CD14-positive monocyte (primary cell): ENCODE measurements at regions not wholly inside any gene's neighbourhood (a gene's known extent, or its start where the extent isn't known, plus 50 kb on each side); places are given as distances from the start of the nearest gene placed in this dataset.
A peak's percentile ranks its signal among the peaks of the same experiment; 100 is the strongest.

ENCODE experiments used
- DNase-seq, 3 donors: peaks; one replicate each; pipeline ENCODE4 v3.0.0-alpha.2; 2011 to 2022
- H2AFZ ChIP-seq: 2 replicates; pipeline ENCODE4 v1.6.0; 2012; ENCODE audit warnings: mild to moderate bottlenecking, low read depth, low read length, inconsistent platforms; ENCODE audit not compliant: insufficient read depth, poor library complexity, severe bottlenecking
- H3K27ac ChIP-seq, 2 donors: 1 replicate in 1 of 2; 2 replicates in 1 of 2; pipeline ENCODE4 v1.5.1; 2012 to 2013; ENCODE audit warnings: low read length in 2 of 2, control low read depth in 1 of 2, inconsistent platforms in 1 of 2, low read depth in 1 of 2, mild to moderate bottlenecking in 1 of 2
- H3K27me3 ChIP-seq, 2 donors: one replicate each; pipeline versions ENCODE4 v1.6.0 to v1.6.1; 2011 to 2013; ENCODE audit warnings: low read length in 2 of 2; ENCODE audit not compliant: control insufficient read depth in 2 of 2, insufficient read depth in 2 of 2
- H3K36me3 ChIP-seq, 2 donors: replicated peaks in 1 of 2; 1 replicate in 1 of 2; 2 replicates in 1 of 2; pipeline versions ENCODE4 v1.5.1 to v1.6.1; 2012 to 2013; ENCODE audit warnings: low read length in 2 of 2, control low read depth in 1 of 2, inconsistent platforms in 1 of 2, mild to moderate bottlenecking in 1 of 2; ENCODE audit not compliant: insufficient read depth in 2 of 2, control insufficient read depth in 1 of 2
- H3K4me1 ChIP-seq, 2 donors: 1 replicate in 1 of 2; 2 replicates in 1 of 2; pipeline versions ENCODE4 v1.5.1 to v1.6.1; 2012 to 2013; ENCODE audit warnings: low read length in 2 of 2, control low read depth in 1 of 2, inconsistent platforms in 1 of 2, mild to moderate bottlenecking in 1 of 2, moderate library complexity in 1 of 2; ENCODE audit not compliant: insufficient read depth in 2 of 2, control insufficient read depth in 1 of 2
- H3K4me2 ChIP-seq: replicated peaks from 2 replicates; pipeline ENCODE3; 2012; ENCODE audit warnings: low read length, moderate library complexity, mild to moderate bottlenecking; ENCODE audit not compliant: poor library complexity, severe bottlenecking; ENCODE audit errors: extremely low read depth
- H3K4me3 ChIP-seq, 3 experiments: fragments of 200-600 bp in 1 of 3; sonication (generic) in 1 of 3; replicated peaks in 1 of 3; 1 replicate in 2 of 3; 2 replicates in 1 of 3; pipeline ENCODE4 v1.5.1; 2011 to 2013; ENCODE audit warnings: low read length in 3 of 3, mild to moderate bottlenecking in 3 of 3, control low read depth in 2 of 3, low read depth in 2 of 3, inconsistent platforms in 1 of 3, moderate library complexity in 1 of 3
- H3K79me2 ChIP-seq: 2 replicates; pipeline ENCODE4 v1.6.0; 2012; ENCODE audit warnings: mild to moderate bottlenecking, control low read depth, inconsistent platforms, low read length, moderate library complexity; ENCODE audit not compliant: insufficient read depth
- H3K9ac ChIP-seq: 2 replicates; pipeline ENCODE4 v1.6.0; 2017; ENCODE audit warnings: low read length, mild to moderate bottlenecking; ENCODE audit not compliant: insufficient read depth, poor library complexity, severe bottlenecking
- H3K9me3 ChIP-seq, 2 donors: replicated peaks in 1 of 2; 1 replicate in 1 of 2; 2 replicates in 1 of 2; pipeline versions ENCODE4 v1.5.1 to v1.6.1; 2012 to 2013; ENCODE audit warnings: low read length in 2 of 2, control low read depth in 1 of 2; ENCODE audit not compliant: control insufficient read depth in 1 of 2, insufficient read depth in 1 of 2
- H4K20me1 ChIP-seq: 2 replicates; pipeline ENCODE4 v1.6.0; 2012; ENCODE audit warnings: mild to moderate bottlenecking, low read length, control low read depth, moderate library complexity; ENCODE audit not compliant: insufficient read depth
- H3K27ac Mint-ChIP-seq, 7 donors: one replicate each; pipeline ENCODE4 v1.8.0; 2020; ENCODE audit warnings: mild to moderate bottlenecking in 7 of 7, mixed read lengths in 7 of 7, moderate library complexity in 6 of 7, inconsistent platforms in 2 of 7
- H3K27me3 Mint-ChIP-seq, 3 donors: one replicate each; pipeline ENCODE4 v1.8.0; 2021 to 2022; ENCODE audit warnings: low read depth in 3 of 3, mild to moderate bottlenecking in 3 of 3, mixed read lengths in 3 of 3, moderate library complexity in 3 of 3, inconsistent platforms in 1 of 3
- H3K36me3 Mint-ChIP-seq, 2 donors: one replicate each; pipeline ENCODE4 v1.8.0; 2020; ENCODE audit warnings: mixed read lengths in 2 of 2, inconsistent platforms in 1 of 2, mild to moderate bottlenecking in 1 of 2
- H3K4me1 Mint-ChIP-seq: one replicate; pipeline ENCODE4 v1.8.0; 2020; ENCODE audit warnings: mild to moderate bottlenecking, mixed read lengths
- H3K4me3 Mint-ChIP-seq, 2 donors: one replicate each; pipeline ENCODE4 v1.8.0; 2020; ENCODE audit warnings: mild to moderate bottlenecking in 2 of 2, mixed read lengths in 2 of 2, moderate library complexity in 1 of 2
- H3K9me3 Mint-ChIP-seq, 7 donors: one replicate each; pipeline ENCODE4 v1.8.0; 2020 to 2022; ENCODE audit warnings: mixed read lengths in 7 of 7, mild to moderate bottlenecking in 6 of 7, moderate library complexity in 6 of 7, inconsistent platforms in 2 of 7
- CTCF ChIP-seq: fragments of 200-600 bp; IDR thresholded peaks from one replicate; pipeline ENCODE4 v1.8.0; 2022; ENCODE audit warnings: antibody characterized with exemption, mild to moderate bottlenecking
- WGBS: methylation state at CpG from one replicate; pipeline ENCODE4 v1.1.5; 2013; ENCODE audit warnings: missing lambda C conversion rate; ENCODE audit not compliant: insufficient coverage; 5-methylcytosine and 5-hydroxymethylcytosine counted together
- intact Hi-C, 2 donors: fragments of 100-400 bp; cut with micrococcal nuclease; formaldehyde crosslinking; loops; one replicate each; pipeline versions ENCODE4 v1.15.0 to v1.15.1; 2023

GRCh38 chr12:114186241-114187002 lies 219.5 kb downstream of the TBX5 start:
- Histone ChIP-seq H3K4me2 (no peak overlapping the region), H3K27me3 (peaks cover 2 to 4% of the 10 kb centered on the region in 2 donors), H3K4me3 (no peak overlapping the region), H2AFZ (no peak overlapping the region), H4K20me1 (no peaks in the 10 kb centered on the region), H3K4me1 (no peaks in the 10 kb centered on the region), H3K36me3 (no peaks in the 10 kb centered on the region), H3K9ac (no peak overlapping the region), H3K27ac (no peak overlapping the region), H3K79me2 (no peaks in the 10 kb centered on the region), H3K9me3 (no peaks in the 10 kb centered on the region)
- peaks cover 0 to 3% (median 0%) of the 10 kb centered on the region in 7 donors for H3K9me3 Mint-ChIP-seq
- DNase-seq = no peak
- H3K4me3 Mint-ChIP-seq = peak overlapping the region in 1 of 2 donors; percentile 43
- peaks cover 3 to 10% (median 5%) of the 10 kb centered on the region in 3 donors for H3K27me3 Mint-ChIP-seq
- H3K27ac Mint-ChIP-seq = no peak overlapping the region
- no peaks in the 10 kb centered on the region for H3K4me1 Mint-ChIP-seq
- WGBS = 10% methylated on average over 8 of the region's 17 CpGs
- no peak for TF ChIP-seq CTCF
- no peaks in the 10 kb centered on the region for H3K36me3 Mint-ChIP-seq
- intact Hi-C loops = no loop called here

GRCh38 chr12:114185036-114185435 lies 218.9 kb upstream of the RBM19 start:
- Histone ChIP-seq H3K27me3 (peaks cover 2 to 4% of the 10 kb centered on the region in 2 donors), H3K4me2 (no peak overlapping the region), H4K20me1 (no peaks in the 10 kb centered on the region), H3K27ac (no peak overlapping the region), H3K9ac (no peak overlapping the region), H3K36me3 (no peaks in the 10 kb centered on the region), H3K9me3 (no peaks in the 10 kb centered on the region), H2AFZ (no peak overlapping the region), H3K4me1 (no peaks in the 10 kb centered on the region), H3K79me2 (no peaks in the 10 kb centered on the region), H3K4me3 (no peak overlapping the region)
- Mint-ChIP-seq H3K9me3 (peaks cover 0 to 3% (median 0%) of the 10 kb centered on the region in 7 donors), H3K27me3 (peaks cover 4 to 10% (median 5%) of the 10 kb centered on the region in 3 donors), H3K4me1 (no peaks in the 10 kb centered on the region), H3K4me3 (no peak overlapping the region), H3K36me3 (no peaks in the 10 kb centered on the region), H3K27ac (no peak overlapping the region)
- DNase-seq = no peak
- intact Hi-C loops = no loop called here
- TF ChIP-seq CTCF = no peak
- WGBS = 80% methylated on average over 2 of the region's 5 CpGs
